Germinal center (tissue), 1 donor: ENCODE measurements at regions not wholly inside any gene's neighbourhood (a gene's known extent, or its start where the extent isn't known, plus 50 kb on each side); places are given as distances from the start of the nearest gene placed in this dataset.

Source experiments
- DNase-seq: peaks from one replicate; pipeline ENCODE4 v3.0.0; 2012; ENCODE audit warnings: mixed read lengths, low spot score

DNA sequence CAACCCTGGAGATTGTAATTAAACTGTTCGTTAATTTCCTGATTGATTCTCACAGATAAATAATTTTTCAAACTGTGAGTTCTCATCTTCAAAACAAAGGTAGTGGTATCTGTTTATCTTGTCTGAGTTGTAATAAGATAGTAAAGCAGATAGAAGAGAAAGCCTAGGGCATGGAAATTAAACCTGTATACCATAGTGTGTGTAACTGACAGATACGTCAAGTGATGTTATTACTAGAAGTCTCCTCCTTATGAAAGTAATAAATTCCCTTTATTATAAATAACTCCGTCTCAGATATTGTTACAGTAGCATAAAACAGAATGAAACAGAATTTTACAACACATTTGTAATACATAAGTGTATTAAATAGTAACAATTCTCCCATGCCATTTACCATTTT, 1065.1 kb downstream of the SLITRK1 start:
- no peak for DNase-seq

DNA sequence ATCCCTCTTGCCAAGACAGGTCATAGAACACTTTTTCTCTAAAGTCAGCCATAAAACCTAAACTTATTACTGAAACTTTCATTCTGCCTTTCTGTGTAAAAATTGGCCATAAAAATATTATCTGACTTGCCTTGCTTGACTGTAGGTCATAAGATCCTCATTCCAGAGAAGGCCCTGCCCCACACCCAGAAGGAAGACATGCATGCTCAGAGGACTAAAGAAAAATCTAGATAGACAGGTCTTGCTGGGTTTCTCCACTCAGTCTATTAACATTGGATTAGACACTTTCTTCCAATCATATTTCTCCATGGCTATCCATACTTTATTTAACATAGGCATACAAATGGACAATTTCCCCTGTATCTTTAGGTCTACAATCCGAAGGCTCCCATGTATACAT, 1066.5 kb downstream of the SLITRK1 start:
- no peak for DNase-seq

- DNase-seq: no peak
These were observed 1078.9 kb downstream of the SLITRK1 start for GRCh38 chr13:82803341-82803740.

DNA sequence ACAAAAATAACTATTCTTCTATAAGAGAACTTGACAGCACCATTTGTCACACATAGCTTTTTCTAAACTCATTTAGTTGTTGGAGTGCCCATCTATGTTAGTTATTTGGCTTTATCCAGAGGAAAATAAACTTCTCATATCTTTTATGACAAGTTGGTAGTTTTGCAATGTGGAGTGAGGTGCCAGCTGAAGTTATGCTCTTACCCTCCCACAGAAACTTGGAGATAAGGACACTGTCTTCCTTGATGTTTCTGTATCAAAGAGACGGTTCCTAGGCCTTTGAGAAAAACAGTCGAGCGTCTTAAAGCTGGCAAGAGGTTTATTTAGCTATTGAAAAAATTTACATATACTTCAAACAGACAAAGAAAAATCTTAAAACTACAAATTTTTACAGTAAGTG, 1079.7 kb downstream of the SLITRK1 start:
- DNase-seq: no peak

DNA sequence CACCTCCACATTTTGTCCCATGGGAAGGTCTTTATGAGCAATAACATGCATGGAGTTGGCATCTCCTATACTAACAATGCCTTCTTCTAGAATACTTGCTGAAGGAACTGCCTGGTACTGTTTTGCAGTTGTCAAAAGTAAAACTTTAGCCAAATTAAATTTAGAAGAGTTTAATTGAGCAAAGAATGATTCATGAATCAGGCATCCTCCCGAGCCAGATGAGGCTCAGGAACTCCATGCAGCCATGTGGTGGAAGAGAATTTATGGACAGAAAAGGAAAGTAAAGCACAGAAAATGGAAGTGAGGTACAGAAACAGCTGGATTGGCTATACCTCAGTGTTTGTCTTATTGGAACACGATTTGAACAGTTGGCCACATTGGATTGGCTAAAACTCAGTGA, 1081.9 kb downstream of the SLITRK1 start:
- no peak for DNase-seq

- no peak for DNase-seq
These were observed 1084.4 kb downstream of the SLITRK1 start for GRCh38 chr13:82797876-82798275.

DNA sequence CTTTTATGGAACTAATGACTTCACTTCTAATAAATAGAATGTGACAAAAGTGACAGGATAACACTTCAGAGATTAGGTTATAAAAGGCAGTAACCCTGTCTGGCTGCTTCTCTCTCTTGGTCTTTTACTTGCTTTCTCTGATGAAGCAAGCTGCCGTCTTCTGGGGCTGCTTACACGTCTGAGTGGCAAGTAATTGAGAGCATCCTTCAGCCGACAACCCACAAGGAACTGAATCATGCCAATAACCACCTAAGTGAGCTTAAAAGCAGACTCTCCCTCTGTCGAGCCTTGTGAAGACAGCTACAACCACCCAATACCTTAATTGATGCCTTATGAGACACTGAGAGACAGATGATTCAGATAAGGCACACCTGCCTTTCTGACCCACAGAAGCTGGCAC, 1091.2 kb downstream of the SLITRK1 start:
- DNase-seq: no peak

DNA sequence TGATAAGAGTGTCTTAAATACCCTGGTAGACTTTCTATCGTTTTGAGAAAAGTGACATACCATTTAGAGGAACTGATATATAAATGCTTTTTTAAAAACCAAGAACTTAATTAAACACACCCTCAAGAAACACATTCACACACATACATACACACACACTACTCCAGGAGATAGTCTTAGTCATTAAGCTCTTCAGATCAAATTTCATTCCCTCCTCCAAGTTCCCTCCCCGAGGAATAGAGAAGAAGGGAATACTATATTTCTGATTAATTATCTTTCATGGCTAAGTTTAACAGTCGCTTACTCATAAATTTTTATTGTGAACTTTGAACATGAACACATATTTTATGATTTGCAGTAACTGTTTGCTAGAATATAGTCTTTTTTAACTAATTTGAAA, 1109.5 kb downstream of the SLITRK1 start:
- no peak for DNase-seq

- DNase-seq: no peak
These were observed 1115.4 kb downstream of the SLITRK1 start for GRCh38 chr13:82766732-82767321.

DNA sequence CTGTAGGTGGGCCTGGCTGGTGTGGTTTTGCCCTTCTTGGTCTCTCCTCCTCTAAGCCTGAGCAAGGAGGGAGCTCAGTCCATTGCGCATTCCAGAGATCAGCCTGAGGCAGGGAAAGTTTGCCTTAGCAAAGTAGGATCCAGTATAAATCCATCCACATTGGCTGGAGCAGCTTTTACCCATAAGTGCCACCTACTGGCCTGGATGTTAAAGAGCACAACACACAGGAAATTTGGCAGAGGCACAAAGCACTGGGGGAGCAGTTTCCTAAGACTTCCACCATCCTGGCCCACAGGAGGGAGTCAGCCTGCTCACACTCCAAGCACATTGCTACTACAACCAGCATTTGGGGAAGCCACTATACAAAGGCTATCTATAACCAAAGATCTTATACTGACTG, 1124.2 kb downstream of the SLITRK1 start:
- DNase-seq: no peak

DNA sequence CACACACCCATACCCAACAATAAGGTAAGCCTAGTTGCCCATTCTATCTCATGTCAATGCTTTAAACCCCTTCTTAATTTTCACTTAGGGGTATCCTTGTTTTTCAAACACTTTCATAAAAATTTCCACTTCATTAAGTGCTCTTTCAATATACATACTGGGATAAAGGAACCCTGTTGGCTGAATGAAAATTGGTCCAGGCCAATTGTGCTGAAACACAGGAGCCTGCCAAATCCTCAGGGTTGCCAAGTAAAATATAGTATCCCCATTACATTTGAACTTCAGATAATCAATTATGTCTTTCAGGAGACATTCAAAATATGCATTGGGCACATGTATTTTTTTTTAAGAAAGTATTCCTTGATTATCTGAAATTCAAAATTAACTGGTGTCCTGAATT, 1131.1 kb downstream of the SLITRK1 start:
- no peak for DNase-seq

DNA sequence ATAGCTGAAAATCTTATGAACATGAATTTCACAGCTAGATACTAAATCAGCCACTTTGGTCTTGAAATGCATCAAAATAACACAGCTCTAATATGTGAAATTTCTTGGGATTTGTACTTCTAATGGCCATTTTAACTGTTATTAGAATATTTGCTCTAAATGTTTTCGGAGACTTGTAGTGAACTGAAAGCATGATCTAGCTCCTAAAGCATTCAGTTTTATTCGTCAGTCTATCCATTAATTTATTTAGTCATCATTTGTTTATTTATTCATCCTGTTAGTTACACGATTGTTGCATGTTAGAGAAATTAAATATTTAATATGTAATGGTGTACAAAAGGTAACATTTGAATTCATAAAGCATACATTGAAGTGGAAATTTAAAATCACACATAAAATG, 1132.7 kb downstream of the SLITRK1 start:
- no peak for DNase-seq

DNA sequence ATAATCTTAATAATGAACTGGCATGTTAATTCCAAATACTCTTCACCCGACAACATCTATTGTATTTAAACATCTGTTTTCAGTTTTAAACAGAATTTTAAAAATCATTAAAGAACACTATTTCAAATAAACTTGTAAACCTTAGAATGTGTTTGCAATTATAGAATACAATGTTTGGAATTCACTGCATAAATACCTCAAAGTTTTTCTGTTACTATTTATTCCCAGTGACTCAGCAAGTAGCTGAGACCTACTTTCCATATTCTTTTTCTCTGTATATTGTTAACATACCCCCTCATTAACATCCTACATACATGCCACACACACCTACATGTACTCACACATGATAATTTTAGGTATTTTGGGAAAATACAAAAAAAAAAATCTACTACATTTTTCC, 1134.3 kb downstream of the SLITRK1 start:
- DNase-seq: no peak

DNA sequence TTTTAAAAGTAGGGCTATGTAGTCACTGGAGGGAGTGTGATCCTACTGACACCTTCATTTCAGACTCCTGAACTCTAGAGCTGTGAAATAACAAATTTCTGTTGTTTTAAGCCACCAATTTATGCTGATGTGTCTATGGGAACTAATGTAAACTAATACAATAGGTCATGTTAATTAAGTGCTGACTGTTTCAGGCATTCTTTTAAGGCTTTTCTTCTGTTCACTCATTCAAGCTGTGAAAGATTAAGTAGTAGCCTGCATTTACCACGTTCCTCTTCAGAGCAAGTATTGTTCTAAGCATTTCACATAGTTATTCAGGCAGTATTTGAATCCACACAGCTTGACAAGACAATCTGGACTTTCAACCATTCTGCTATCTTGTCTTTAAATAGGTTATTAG, 1135.0 kb downstream of the SLITRK1 start:
- no peak for DNase-seq

DNA sequence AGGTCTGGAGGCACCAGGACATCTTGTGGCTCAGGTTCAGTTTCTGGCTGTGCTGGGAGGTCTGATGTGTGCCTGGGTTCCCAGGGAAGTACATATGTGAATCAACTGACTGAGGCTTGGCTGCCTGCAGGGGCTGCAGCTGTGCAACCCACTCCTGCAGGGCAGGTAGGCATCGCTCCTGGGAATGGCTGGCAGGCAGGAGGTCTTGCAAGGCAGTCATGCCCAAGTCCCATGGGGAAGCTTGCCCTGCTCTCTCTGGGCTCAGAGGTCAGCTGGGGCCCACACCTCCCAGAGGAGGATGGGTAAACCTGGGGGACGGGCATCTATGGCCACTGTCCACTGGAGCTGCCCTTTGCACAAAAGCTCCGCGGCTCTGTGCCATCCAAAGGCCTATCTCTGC, 1141.8 kb downstream of the SLITRK1 start:
- no peak for DNase-seq

DNA sequence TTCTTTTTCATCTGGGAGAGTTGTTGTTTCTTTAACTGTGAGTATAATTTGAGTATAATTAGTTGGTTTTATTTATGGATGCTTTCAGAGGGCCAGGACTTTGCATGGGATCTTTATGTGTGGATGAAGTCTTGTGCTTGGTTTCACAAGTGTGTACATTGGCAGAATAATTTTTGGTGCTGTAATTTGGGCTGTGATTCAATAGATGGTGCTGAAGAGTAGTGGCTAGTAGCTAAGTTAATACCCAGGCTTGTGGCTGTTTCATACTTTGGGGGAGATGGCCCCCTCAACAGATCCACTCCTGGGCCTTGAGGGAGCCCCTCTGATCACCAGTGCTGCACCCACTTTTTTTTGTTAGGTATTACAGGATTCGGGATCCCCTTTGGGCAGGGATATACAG, 1142.4 kb downstream of the SLITRK1 start:
- no peak for DNase-seq

- no peak for DNase-seq
These were observed 1152.9 kb downstream of the SLITRK1 start for GRCh38 chr13:82729401-82729800.

- no peak for DNase-seq
These were observed 1161.3 kb downstream of the SLITRK1 start for GRCh38 chr13:82720986-82721385.

DNA sequence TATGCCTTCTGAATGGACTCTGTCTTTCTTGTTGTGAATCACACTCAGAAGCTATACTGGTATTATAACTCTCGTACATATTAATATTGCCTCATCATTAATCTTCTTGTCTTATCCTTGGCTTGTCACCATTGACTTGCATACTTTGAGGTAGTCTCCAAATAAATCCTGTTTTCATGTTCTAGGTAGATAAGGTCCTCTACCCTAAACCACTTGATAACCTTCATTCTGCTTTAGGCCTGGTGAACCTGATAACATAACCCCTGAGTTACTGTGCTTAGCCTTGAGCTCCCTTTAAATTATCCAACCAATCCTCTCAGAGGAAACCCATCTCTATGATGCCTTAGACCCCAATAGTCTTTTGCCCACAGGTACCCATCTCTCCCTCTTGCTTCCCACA, 1162.3 kb downstream of the SLITRK1 start:
- DNase-seq: no peak

- DNase-seq: no peak
These were observed 1165.0 kb downstream of the SLITRK1 start for GRCh38 chr13:82717249-82717648.

- no peak for DNase-seq
These were observed 1168.4 kb downstream of the SLITRK1 start for GRCh38 chr13:82713687-82714405.

DNA sequence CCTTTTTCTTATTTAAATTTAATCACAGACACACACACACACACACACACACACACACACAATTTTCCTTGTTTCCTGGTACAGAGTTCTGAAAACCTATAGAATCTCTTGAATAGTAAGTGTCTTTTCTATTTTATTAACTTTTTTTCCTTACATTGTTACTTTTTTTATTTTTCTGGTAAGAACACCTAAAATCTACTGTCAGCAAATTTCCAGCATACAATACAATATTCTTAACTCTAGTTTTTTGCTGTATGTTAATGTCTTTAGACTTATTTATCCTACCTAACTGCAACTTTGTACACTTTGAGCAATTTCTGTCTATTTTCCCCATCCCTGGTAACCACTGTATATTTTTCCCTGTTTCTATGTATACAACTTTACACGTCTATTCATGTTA, 1179.8 kb downstream of the SLITRK1 start:
- DNase-seq: no peak

GRCh38 chr13:82701020-82701419, 1181.3 kb downstream of the SLITRK1 start:
- no peak for DNase-seq

GRCh38 chr13:82698941-82699340, 1183.3 kb downstream of the SLITRK1 start:
- no peak for DNase-seq
